Keratinocyte (primary cell): ENCODE measurements at regions not wholly inside any gene's neighbourhood (a gene's known extent, or its start where the extent isn't known, plus 50 kb on each side); places are given as distances from the start of the nearest gene placed in this dataset.

Source experiments
- DNase-seq: peaks from one replicate; pipeline ENCODE4 v3.0.0-alpha.2; 2011; ENCODE audit warnings: low read depth, missing footprints, low spot score
- FAIRE-seq: peaks from 2 replicates; lab custom pipeline; 2011; peaks lifted over from hg19 to GRCh38; lab: Jason Lieb, UNC
- H2AFZ ChIP-seq: 2 replicates; pipeline ENCODE4 v1.6.0; 2012; ENCODE audit warnings: low read length, control low read depth, inconsistent platforms; ENCODE audit not compliant: control insufficient read depth
- H3K27ac ChIP-seq: 2 replicates; pipeline ENCODE4 v1.5.1; 2011; ENCODE audit warnings: low read length; ENCODE audit not compliant: control insufficient read depth, insufficient read depth
- H3K27me3 ChIP-seq: 3 replicates; pipeline ENCODE4 v1.6.0; 2011; ENCODE audit warnings: low read length; ENCODE audit not compliant: control insufficient read depth, insufficient read depth; ENCODE audit errors: extremely low read depth
- H3K36me3 ChIP-seq, 2 experiments: 2 replicates in 1 of 2; 3 replicates in 1 of 2; pipeline ENCODE4 v1.5.1; 2011; ENCODE audit warnings: low read length in 2 of 2, mild to moderate bottlenecking in 1 of 2; ENCODE audit not compliant: control insufficient read depth in 2 of 2, insufficient read depth in 2 of 2; ENCODE audit errors: extremely low read depth in 1 of 2
- H3K4me1 ChIP-seq: 3 replicates; pipeline ENCODE4 v1.5.1; 2011; ENCODE audit warnings: low read length; ENCODE audit not compliant: control insufficient read depth, insufficient read depth; ENCODE audit errors: extremely low read depth
- H3K4me2 ChIP-seq: 3 replicates; pipeline ENCODE4 v1.6.0; 2011; ENCODE audit warnings: low read depth, low read length; ENCODE audit not compliant: control insufficient read depth, insufficient read depth; ENCODE audit errors: extremely low read depth
- H3K4me3 ChIP-seq, 3 experiments: fragments of 200-600 bp in 1 of 3; sonication (generic) in 1 of 3; 2 replicates in 2 of 3; 3 replicates in 1 of 3; pipeline ENCODE4 v1.5.1; 2011 to 2016; ENCODE audit warnings: low read length in 3 of 3, mild to moderate bottlenecking in 3 of 3, control low read depth in 2 of 3, inconsistent platforms in 1 of 3, low read depth in 1 of 3, mixed read lengths in 1 of 3, mixed run types in 1 of 3, moderate library complexity in 1 of 3; ENCODE audit not compliant: control insufficient read depth in 2 of 3, insufficient read depth in 2 of 3; ENCODE audit errors: extremely low read depth in 1 of 3
- H3K79me2 ChIP-seq: 2 replicates; pipeline ENCODE4 v1.6.0; 2012; ENCODE audit warnings: low read length; ENCODE audit not compliant: control insufficient read depth, insufficient read depth
- H3K9ac ChIP-seq: 3 replicates; pipeline ENCODE4 v1.6.0; 2011; ENCODE audit warnings: low read length; ENCODE audit not compliant: control insufficient read depth, insufficient read depth; ENCODE audit errors: extremely low read depth
- H3K9me1 ChIP-seq: 3 replicates; pipeline ENCODE4 v1.6.0; 2011; ENCODE audit warnings: low read length; ENCODE audit not compliant: control insufficient read depth, insufficient read depth; ENCODE audit errors: extremely low read depth
- H3K9me3 ChIP-seq: 2 replicates; pipeline ENCODE4 v1.5.1; 2012; ENCODE audit warnings: low read depth, low read length; ENCODE audit not compliant: control insufficient read depth
- H4K20me1 ChIP-seq: 3 replicates; pipeline ENCODE4 v1.6.0; 2011; ENCODE audit warnings: low read length; ENCODE audit not compliant: control insufficient read depth, insufficient read depth; ENCODE audit errors: extremely low read depth
- EZH2 ChIP-seq: IDR thresholded peaks from one replicate; pipeline ENCODE4 v1.6.1; 2012; ENCODE audit warnings: inconsistent platforms, mild to moderate bottlenecking, low read length, moderate library complexity
- dilution Hi-C: fragments of 300-500 bp; cut with MboI; formaldehyde crosslinking; loops from one replicate; pipeline ENCODE4 v1.7.0; 2020; ENCODE audit warnings: low sequenced_read_pairs; ENCODE audit not compliant: extremely low pct_ligation_motif_present
- TF ChIP-seq, protein P1 (sequence below), 3 experiments: IDR thresholded peaks in 1 of 3; conservative IDR thresholded peaks in 1 of 3; optimal IDR thresholded peaks in 1 of 3; 2 replicates in 2 of 3; 3 replicates in 1 of 3; pipeline versions ENCODE3 to v1.5.1; 2011; ENCODE audit warnings: low read length in 3 of 3, mild to moderate bottlenecking in 3 of 3, moderate library complexity in 2 of 3, control low read depth in 1 of 3, inconsistent platforms in 1 of 3; ENCODE audit not compliant: insufficient read depth in 2 of 3; ENCODE audit errors: extremely low read depth in 1 of 3

DNA sequence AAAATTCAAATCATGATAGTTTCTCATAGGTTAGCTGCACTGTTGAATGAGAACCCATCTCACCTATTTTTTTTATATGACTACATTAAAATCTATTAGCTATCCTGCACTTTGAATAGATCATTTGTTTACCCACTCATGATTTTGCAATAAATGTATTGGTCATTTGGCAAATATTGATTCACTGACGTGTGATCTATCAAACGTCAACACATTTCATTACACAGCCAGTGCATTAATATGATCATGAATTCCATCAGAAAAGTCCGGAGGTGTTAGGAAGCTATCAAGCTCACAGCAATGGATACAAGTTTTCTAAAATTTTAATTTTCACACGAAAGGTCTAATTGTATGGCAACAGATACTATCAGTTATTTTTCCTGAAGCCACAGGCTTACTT lies 128.2 kb upstream of the ID2 start:
- H3K4me1 ChIP-seq, result no peaks in the 10 kb centered on the region
- H3K27ac ChIP-seq, result no peak overlapping the region
- no peak overlapping the region for H3K9ac ChIP-seq
- H4K20me1 ChIP-seq, result no peaks in the 10 kb centered on the region
- H3K9me1 ChIP-seq, result no peaks in the 10 kb centered on the region
- no peak overlapping the region for H2AFZ ChIP-seq
- DNase-seq, result no peak
- no peak overlapping the region for H3K4me3 ChIP-seq
- H3K27me3 ChIP-seq, result no peaks in the 10 kb centered on the region
- FAIRE-seq, result no peak
- H3K79me2 ChIP-seq, result no peaks in the 10 kb centered on the region
- TF ChIP-seq, protein P1, sequence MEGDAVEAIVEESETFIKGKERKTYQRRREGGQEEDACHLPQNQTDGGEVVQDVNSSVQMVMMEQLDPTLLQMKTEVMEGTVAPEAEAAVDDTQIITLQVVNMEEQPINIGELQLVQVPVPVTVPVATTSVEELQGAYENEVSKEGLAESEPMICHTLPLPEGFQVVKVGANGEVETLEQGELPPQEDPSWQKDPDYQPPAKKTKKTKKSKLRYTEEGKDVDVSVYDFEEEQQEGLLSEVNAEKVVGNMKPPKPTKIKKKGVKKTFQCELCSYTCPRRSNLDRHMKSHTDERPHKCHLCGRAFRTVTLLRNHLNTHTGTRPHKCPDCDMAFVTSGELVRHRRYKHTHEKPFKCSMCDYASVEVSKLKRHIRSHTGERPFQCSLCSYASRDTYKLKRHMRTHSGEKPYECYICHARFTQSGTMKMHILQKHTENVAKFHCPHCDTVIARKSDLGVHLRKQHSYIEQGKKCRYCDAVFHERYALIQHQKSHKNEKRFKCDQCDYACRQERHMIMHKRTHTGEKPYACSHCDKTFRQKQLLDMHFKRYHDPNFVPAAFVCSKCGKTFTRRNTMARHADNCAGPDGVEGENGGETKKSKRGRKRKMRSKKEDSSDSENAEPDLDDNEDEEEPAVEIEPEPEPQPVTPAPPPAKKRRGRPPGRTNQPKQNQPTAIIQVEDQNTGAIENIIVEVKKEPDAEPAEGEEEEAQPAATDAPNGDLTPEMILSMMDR (optimal IDR thresholded peaks at IDR 0.05 in 1 of 3, IDR thresholded peaks at IDR 0.05 in 1 of 3, conservative IDR thresholded peaks at IDR 0.05 in 1 of 3; ENCODE audit: extremely low read depth in 1 of 3, insufficient read depth in 2 of 3, low read length in 3 of 3), result no peak
- no peak for TF ChIP-seq EZH2
- no peaks in the 10 kb centered on the region for H3K36me3 ChIP-seq
- H3K9me3 ChIP-seq, result no peaks in the 10 kb centered on the region
- H3K4me2 ChIP-seq, result no peak overlapping the region
- dilution Hi-C loops, result no loop called here

GRCh38 chr2:8554296-8554806 lies 127.5 kb upstream of the ID2 start:
- H4K20me1 ChIP-seq, result no peaks in the 10 kb centered on the region

More at GRCh38 chr2:8554296-8554806, 127.5 kb upstream of the ID2 start:
- no peak overlapping the region for H2AFZ ChIP-seq
- TF ChIP-seq, protein P1 (optimal IDR thresholded peaks at IDR 0.05 in 1 of 3, IDR thresholded peaks at IDR 0.05 in 1 of 3, conservative IDR thresholded peaks at IDR 0.05 in 1 of 3; ENCODE audit: extremely low read depth in 1 of 3, insufficient read depth in 2 of 3, low read length in 3 of 3), result no peak
- TF ChIP-seq EZH2, result no peak
- DNase-seq (no peak), FAIRE-seq (no peak)
- H3K27ac ChIP-seq, result no peak overlapping the region
- H3K9me1 ChIP-seq, result no peaks in the 10 kb centered on the region
- dilution Hi-C loops, result no loop called here
- no peaks in the 10 kb centered on the region for H3K4me1 ChIP-seq
- H3K4me3 ChIP-seq, result no peak overlapping the region
- H3K79me2 ChIP-seq, result no peaks in the 10 kb centered on the region
- no peaks in the 10 kb centered on the region for H3K27me3 ChIP-seq
- no peak overlapping the region for H3K9ac ChIP-seq
- no peaks in the 10 kb centered on the region for H3K9me3 ChIP-seq
- no peaks in the 10 kb centered on the region for H3K36me3 ChIP-seq
- H3K4me2 ChIP-seq, result no peak overlapping the region
